Right lung (tissue), 2 donors: ENCODE measurements at regions not wholly inside any gene's neighbourhood (a gene's known extent, or its start where the extent isn't known, plus 50 kb on each side); places are given as distances from the start of the nearest gene placed in this dataset.
A peak's percentile ranks its signal among the peaks of the same experiment; 100 is the strongest.
"Not testable (repeated sequence)": the region's sequence is repeated elsewhere in the genome, so short reads cannot be mapped to it uniquely, and the experiment has no call there.

Source experiments
- DNase-seq, 2 donors: peaks; one replicate each; pipeline ENCODE4 v3.0.0-alpha.2; 2013

GRCh38 chr9:6104406-6104805, 89.0 kb upstream of the RANBP6 start:
- not testable (repeated sequence) for DNase-seq

GRCh38 chr9:6103911-6104310, 88.5 kb upstream of the RANBP6 start:
- not testable (repeated sequence) for DNase-seq

- not testable (repeated sequence) for DNase-seq
These were observed 87.0 kb upstream of the RANBP6 start for GRCh38 chr9:6102336-6102987.

- DNase-seq: not testable (repeated sequence)
These were observed 86.3 kb upstream of the RANBP6 start for GRCh38 chr9:6101725-6102124.

GRCh38 chr9:6099346-6099745, 83.9 kb upstream of the RANBP6 start:
- DNase-seq: not testable (repeated sequence)

- no peak for DNase-seq
These were observed 83.0 kb upstream of the RANBP6 start for GRCh38 chr9:6098431-6098830.

- DNase-seq: no peak
These were observed 81.4 kb upstream of the RANBP6 start for GRCh38 chr9:6096821-6097220.

GRCh38 chr9:6090277-6091210, 75.1 kb upstream of the RANBP6 start:
- no peak for DNase-seq

- DNase-seq: no peak
These were observed 73.9 kb upstream of the RANBP6 start for GRCh38 chr9:6089300-6089699.

GRCh38 chr9:6086006-6086655, 70.7 kb upstream of the RANBP6 start:
- DNase-seq: no peak

- DNase-seq: peak; percentile 78 to 82
These were observed 64.8 kb upstream of the RANBP6 start for GRCh38 chr9:6080154-6080716.

GRCh38 chr9:6079386-6079785, 64.0 kb upstream of the RANBP6 start:
- no peak for DNase-seq

GRCh38 chr9:6078382-6079105, 63.1 kb upstream of the RANBP6 start:
- no peak for DNase-seq

- DNase-seq: no peak
These were observed 61.4 kb upstream of the RANBP6 start for GRCh38 chr9:6076851-6077250.

- no peak for DNase-seq
These were observed 58.3 kb upstream of the RANBP6 start for GRCh38 chr9:6073731-6074130.

GRCh38 chr9:6072865-6073264, 57.4 kb upstream of the RANBP6 start:
- DNase-seq: no peak

GRCh38 chr9:6072453-6072852, 57.0 kb upstream of the RANBP6 start:
- no peak for DNase-seq

GRCh38 chr9:6068983-6069382, 53.6 kb upstream of the RANBP6 start:
- DNase-seq: no peak

- DNase-seq: no peak
These were observed 52.0 kb upstream of the RANBP6 start for GRCh38 chr9:6067426-6067825.
